NCI-H146 (cell line): ENCODE measurements at regions not wholly inside any gene's neighbourhood (a gene's known extent, or its start where the extent isn't known, plus 50 kb on each side); places are given as distances from the start of the nearest gene placed in this dataset.
"Not testable (repeated sequence)": the region's sequence is repeated elsewhere in the genome, so short reads cannot be mapped to it uniquely, and the experiment has no call there.

Source experiments
- DNase-seq: peaks from one replicate; lab custom pipeline; 2025; lab: John Stamatoyannopoulos, UW

- DNase-seq: no peak
These were observed 149.3 kb downstream of the RPLP1 start for GRCh38 chr15:69601711-69602504.

- no peak for DNase-seq
These were observed 150.3 kb downstream of the RPLP1 start for GRCh38 chr15:69602921-69603320.

- no peak for DNase-seq
These were observed 150.9 kb downstream of the RPLP1 start for GRCh38 chr15:69603369-69604071.

- DNase-seq: peak; percentile 95
These were observed 151.4 kb downstream of the RPLP1 start for GRCh38 chr15:69604072-69604411.

- no peak for DNase-seq
These were observed 153.5 kb downstream of the RPLP1 start for GRCh38 chr15:69606144-69606543.

- no peak for DNase-seq
These were observed 154.4 kb downstream of the RPLP1 start for GRCh38 chr15:69606921-69607500.

GRCh38 chr15:69608661-69609060 lies 156.0 kb downstream of the RPLP1 start:
- DNase-seq: no peak

- no peak for DNase-seq
These were observed 156.6 kb downstream of the RPLP1 start for GRCh38 chr15:69609176-69609575.

GRCh38 chr15:69609776-69610175 lies 157.2 kb downstream of the RPLP1 start:
- DNase-seq: no peak

- DNase-seq: no peak
These were observed 157.7 kb downstream of the RPLP1 start for GRCh38 chr15:69610277-69610676.

- DNase-seq: no peak
These were observed 158.2 kb downstream of the RPLP1 start for GRCh38 chr15:69610858-69611257.

GRCh38 chr15:69612112-69612511 lies 159.5 kb downstream of the RPLP1 start:
- peak; percentile 56 for DNase-seq

- DNase-seq: no peak
These were observed 160.6 kb downstream of the RPLP1 start for GRCh38 chr15:69613182-69613581.

- no peak for DNase-seq
These were observed 161.4 kb downstream of the RPLP1 start for GRCh38 chr15:69613988-69614387.

GRCh38 chr15:69615736-69616135 lies 163.1 kb downstream of the RPLP1 start:
- DNase-seq: no peak

- DNase-seq: no peak
These were observed 163.9 kb downstream of the RPLP1 start for GRCh38 chr15:69616558-69616957.

GRCh38 chr15:69617144-69617543 lies 164.5 kb downstream of the RPLP1 start:
- not testable (repeated sequence) for DNase-seq

GRCh38 chr15:69623392-69624154 lies 171.0 kb downstream of the RPLP1 start:
- no peak for DNase-seq

- DNase-seq: no peak
These were observed 171.5 kb downstream of the RPLP1 start for GRCh38 chr15:69624155-69624520.

- DNase-seq: no peak
These were observed 172.2 kb downstream of the RPLP1 start for GRCh38 chr15:69624816-69625215.

- no peak for DNase-seq
These were observed 172.7 kb downstream of the RPLP1 start for GRCh38 chr15:69625328-69625727.
